Thymus (tissue), 11 donors: ENCODE measurements at regions not wholly inside any gene's neighbourhood (a gene's known extent, or its start where the extent isn't known, plus 50 kb on each side); places are given as distances from the start of the nearest gene placed in this dataset.

Source experiments
- DNase-seq, 9 donors: peaks; one replicate each; pipeline ENCODE4 v3.0.0-alpha.2; 2013; ENCODE audit warnings: low spot score in 9 of 9, low read depth in 6 of 9, missing footprints in 1 of 9
- H3K27ac ChIP-seq, 2 donors: one replicate each; pipeline ENCODE4 v1.5.1; 2013; ENCODE audit warnings: control low read depth in 1 of 2, low read depth in 1 of 2, low read length in 1 of 2, mild to moderate bottlenecking in 1 of 2, moderate library complexity in 1 of 2
- H3K27me3 ChIP-seq, 2 donors: one replicate each; pipeline ENCODE4 v1.5.1; 2013; ENCODE audit warnings: low read length in 1 of 2; ENCODE audit not compliant: control insufficient read depth in 2 of 2, insufficient read depth in 1 of 2
- H3K36me3 ChIP-seq, 2 donors: one replicate each; pipeline ENCODE4 v1.5.1; 2013; ENCODE audit warnings: low read length in 1 of 2, mild to moderate bottlenecking in 1 of 2, moderate library complexity in 1 of 2; ENCODE audit not compliant: control insufficient read depth in 2 of 2, insufficient read depth in 2 of 2
- H3K4me1 ChIP-seq, 2 donors: one replicate each; pipeline ENCODE4 v1.5.1; 2013; ENCODE audit warnings: low read length in 2 of 2; ENCODE audit not compliant: control insufficient read depth in 2 of 2, insufficient read depth in 2 of 2
- H3K4me3 ChIP-seq, 2 donors: one replicate each; pipeline ENCODE4 v1.5.1; 2013; ENCODE audit warnings: low read length in 2 of 2, control low read depth in 1 of 2, mild to moderate bottlenecking in 1 of 2
- H3K9me3 ChIP-seq, 2 donors: one replicate each; pipeline ENCODE4 v1.5.1; 2013; ENCODE audit warnings: low read length in 1 of 2, mild to moderate bottlenecking in 1 of 2; ENCODE audit not compliant: control insufficient read depth in 2 of 2, insufficient read depth in 1 of 2
- WGBS: extraction: QIAGEN DNeasy Blood & Tissue Kit; methylation state at CpG from one replicate; pipeline ENCODE4 v1.1.7; 2013; 5-methylcytosine and 5-hydroxymethylcytosine counted together
- donor health status: healthy.

GRCh38 chr12:13373131-13373530 is 176.6 kb downstream of the EMP1 start:
- H3K4me1 ChIP-seq, result no peaks in the 10 kb centered on the region
- no peak for DNase-seq
- H3K4me3 ChIP-seq, result no peak overlapping the region
- WGBS, result 94% methylated on average over 6 of the region's 6 CpGs
- no peaks in the 10 kb centered on the region for H3K9me3 ChIP-seq
- H3K27ac ChIP-seq, result no peak overlapping the region
- H3K36me3 ChIP-seq, result no peaks in the 10 kb centered on the region
- no peaks in the 10 kb centered on the region for H3K27me3 ChIP-seq

GRCh38 chr12:13372386-13372785 is 175.9 kb downstream of the EMP1 start:
- Histone ChIP-seq H3K27me3 (no peaks in the 10 kb centered on the region), H3K27ac (no peak overlapping the region)
- WGBS, result 94% methylated on average over 6 of the region's 6 CpGs

GRCh38 chr12:13371797-13372196 is 175.3 kb downstream of the EMP1 start:
- DNase-seq, result no peak
- WGBS, result 92% methylated on average over 2 of the region's 2 CpGs

More at GRCh38 chr12:13372386-13372785, 175.9 kb downstream of the EMP1 start:
- Histone ChIP-seq H3K4me1 (no peaks in the 10 kb centered on the region), H3K4me3 (no peak overlapping the region), H3K9me3 (no peaks in the 10 kb centered on the region), H3K36me3 (no peaks in the 10 kb centered on the region)
- DNase-seq, result no peak

GRCh38 chr12:13371367-13371766 is 174.8 kb downstream of the EMP1 start:
- no peak for DNase-seq
- H3K27ac ChIP-seq, result no peak overlapping the region
- 26% methylated on average over 1 of the region's 1 CpG for WGBS
- no peaks in the 10 kb centered on the region for H3K27me3 ChIP-seq
- H3K9me3 ChIP-seq, result no peaks in the 10 kb centered on the region
- no peak overlapping the region for H3K4me3 ChIP-seq
- no peaks in the 10 kb centered on the region for H3K4me1 ChIP-seq
- no peaks in the 10 kb centered on the region for H3K36me3 ChIP-seq

More at GRCh38 chr12:13371797-13372196, 175.3 kb downstream of the EMP1 start:
- H3K27me3 ChIP-seq, result no peaks in the 10 kb centered on the region
- no peaks in the 10 kb centered on the region for H3K4me1 ChIP-seq
- H3K27ac ChIP-seq, result no peak overlapping the region
- H3K4me3 ChIP-seq, result no peak overlapping the region
- no peaks in the 10 kb centered on the region for H3K36me3 ChIP-seq
- no peaks in the 10 kb centered on the region for H3K9me3 ChIP-seq

GRCh38 chr12:13369474-13370056 is 173.0 kb downstream of the EMP1 start:
- H3K9me3 ChIP-seq, result no peaks in the 10 kb centered on the region
- WGBS, result 94% methylated on average over 2 of the region's 2 CpGs
- H3K4me3 ChIP-seq, result no peak overlapping the region
- no peaks in the 10 kb centered on the region for H3K27me3 ChIP-seq
- no peak for DNase-seq
- H3K4me1 ChIP-seq, result no peaks in the 10 kb centered on the region
- no peak overlapping the region for H3K27ac ChIP-seq
- H3K36me3 ChIP-seq, result no peaks in the 10 kb centered on the region

- no peak overlapping the region for H3K4me3 ChIP-seq
- no peak overlapping the region for H3K27ac ChIP-seq
- no peaks in the 10 kb centered on the region for H3K9me3 ChIP-seq
- no peak for DNase-seq
- H3K36me3 ChIP-seq, result no peaks in the 10 kb centered on the region
- H3K27me3 ChIP-seq, result no peaks in the 10 kb centered on the region
- WGBS, result 94% methylated on average over 2 of the region's 2 CpGs
- no peaks in the 10 kb centered on the region for H3K4me1 ChIP-seq
Observed at GRCh38 chr12:13368971-13369370, 172.4 kb downstream of the EMP1 start.

GRCh38 chr12:13368431-13368830 is 171.9 kb downstream of the EMP1 start:
- Histone ChIP-seq H3K4me1 (no peaks in the 10 kb centered on the region), H3K27me3 (no peaks in the 10 kb centered on the region), H3K27ac (no peak overlapping the region), H3K9me3 (no peaks in the 10 kb centered on the region), H3K4me3 (no peak overlapping the region), H3K36me3 (no peaks in the 10 kb centered on the region)
- 97% methylated on average over 1 of the region's 1 CpG for WGBS
- no peak for DNase-seq

GRCh38 chr12:13367973-13368372 is 171.4 kb downstream of the EMP1 start:
- WGBS, result 97% methylated on average over 11 of the region's 11 CpGs

GRCh38 chr12:13365748-13366366 is 169.3 kb downstream of the EMP1 start:
- Histone ChIP-seq H3K36me3 (no peaks in the 10 kb centered on the region), H3K27ac (no peak overlapping the region), H3K27me3 (no peaks in the 10 kb centered on the region), H3K4me3 (no peak overlapping the region), H3K9me3 (no peaks in the 10 kb centered on the region), H3K4me1 (no peaks in the 10 kb centered on the region)
- DNase-seq, result no peak
- 94% methylated on average over 16 of the region's 16 CpGs for WGBS

More at GRCh38 chr12:13367973-13368372, 171.4 kb downstream of the EMP1 start:
- H3K9me3 ChIP-seq, result no peaks in the 10 kb centered on the region
- no peaks in the 10 kb centered on the region for H3K4me1 ChIP-seq
- H3K36me3 ChIP-seq, result no peaks in the 10 kb centered on the region
- H3K4me3 ChIP-seq, result no peak overlapping the region
- H3K27ac ChIP-seq, result no peak overlapping the region
- DNase-seq, result no peak
- H3K27me3 ChIP-seq, result no peaks in the 10 kb centered on the region
